Subcutaneous abdominal adipose tissue (tissue), 5 donors: ENCODE measurements at regions not wholly inside any gene's neighbourhood (a gene's known extent, or its start where the extent isn't known, plus 50 kb on each side); places are given as distances from the start of the nearest gene placed in this dataset.
"Not testable (repeated sequence)": the region's sequence is repeated elsewhere in the genome, so short reads cannot be mapped to it uniquely, and the experiment has no call there.

Experiments used
- H3K27ac ChIP-seq: one replicate; pipeline ENCODE4 v1.7.0; 2013; ENCODE audit warnings: low read depth, mild to moderate bottlenecking, inconsistent platforms, low read length, moderate library complexity
- H3K27me3 ChIP-seq, 5 donors: one replicate each; pipeline ENCODE4 v1.7.0; 2013; ENCODE audit warnings: low read length in 5 of 5, inconsistent platforms in 1 of 5; ENCODE audit not compliant: control insufficient read depth in 5 of 5, insufficient read depth in 4 of 5
- H3K36me3 ChIP-seq, 5 donors: one replicate each; pipeline ENCODE4 v1.7.0; 2013; ENCODE audit warnings: low read length in 5 of 5; ENCODE audit not compliant: control insufficient read depth in 5 of 5, insufficient read depth in 5 of 5
- H3K4me1 ChIP-seq, 5 donors: one replicate each; pipeline ENCODE4 v1.7.0; 2013; ENCODE audit warnings: low read length in 5 of 5, mild to moderate bottlenecking in 3 of 5, moderate library complexity in 1 of 5; ENCODE audit not compliant: control insufficient read depth in 5 of 5, insufficient read depth in 5 of 5
- H3K4me3 ChIP-seq, 5 donors: one replicate each; pipeline ENCODE4 v1.7.0; 2013; ENCODE audit warnings: low read length in 5 of 5, low read depth in 1 of 5
- H3K9ac ChIP-seq, 5 donors: one replicate each; pipeline ENCODE4 v1.7.0; 2013; ENCODE audit warnings: low read length in 5 of 5, mild to moderate bottlenecking in 4 of 5, moderate library complexity in 3 of 5
- H3K9me3 ChIP-seq, 5 donors: one replicate each; pipeline ENCODE4 v1.7.0; 2013; ENCODE audit warnings: low read length in 5 of 5; ENCODE audit not compliant: control insufficient read depth in 5 of 5
- donor health status: healthy.
- donor health status: healthy.
- donor health status: healthy.
- donor health status: healthy.
- donor health status: healthy.

- H3K4me1 ChIP-seq, result peaks cover 0 to 5% (median 0%) of the 10 kb centered on the region in 5 donors
- no peaks in the 10 kb centered on the region for H3K27me3 ChIP-seq
- no peaks in the 10 kb centered on the region for H3K36me3 ChIP-seq
- no peaks in the 10 kb centered on the region for H3K9me3 ChIP-seq
- no peak overlapping the region for H3K9ac ChIP-seq
- H3K4me3 ChIP-seq, result no peak overlapping the region
- H3K27ac ChIP-seq, result no peak overlapping the region
These were observed 1011.2 kb downstream of the KCNMA1 start for GRCh38 chr10:76626386-76626785.

- Histone ChIP-seq H3K9me3 (peaks cover 0 to 3% (median 0%) of the 10 kb centered on the region in 5 donors), H3K27me3 (no peaks in the 10 kb centered on the region), H3K4me3 (no peak overlapping the region), H3K36me3 (no peaks in the 10 kb centered on the region), H3K27ac (no peak overlapping the region), H3K4me1 (peaks cover 0 to under 1% (median 0%) of the 10 kb centered on the region in 5 donors), H3K9ac (no peak overlapping the region)
These were observed 1013.1 kb downstream of the KCNMA1 start for GRCh38 chr10:76624470-76624869.

- Histone ChIP-seq H3K9me3 (peaks cover 0 to 3% (median 0%) of the 10 kb centered on the region in 5 donors), H3K27me3 (no peaks in the 10 kb centered on the region), H3K36me3 (no peaks in the 10 kb centered on the region), H3K27ac (no peak overlapping the region), H3K9ac (no peak overlapping the region), H3K4me1 (no peaks in the 10 kb centered on the region), H3K4me3 (no peak overlapping the region)
These were observed 1015.6 kb downstream of the KCNMA1 start for GRCh38 chr10:76621886-76622620.

DNA sequence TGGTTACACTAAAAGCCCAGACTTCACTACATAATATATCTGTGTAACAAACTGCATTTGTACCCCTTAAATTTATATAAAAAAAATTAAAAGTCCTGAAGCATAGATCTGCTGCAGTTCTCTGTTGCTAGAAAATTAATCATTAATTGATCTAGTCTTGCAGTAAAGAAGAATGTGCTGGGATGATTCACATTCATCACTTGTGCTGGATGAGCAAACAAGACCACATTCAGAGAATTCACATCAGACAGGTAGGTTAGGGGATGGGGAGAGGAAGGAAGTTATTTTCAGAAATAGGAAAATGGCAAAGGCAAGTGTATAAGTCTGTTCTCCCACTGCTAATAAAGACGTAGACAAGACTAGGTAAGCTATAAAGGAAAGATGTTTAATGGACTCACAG is 1019.0 kb downstream of the KCNMA1 start:
- H3K36me3 ChIP-seq, result no peaks in the 10 kb centered on the region
- peaks cover 0 to 3% (median 3%) of the 10 kb centered on the region in 5 donors for H3K9me3 ChIP-seq
- no peaks in the 10 kb centered on the region for H3K4me1 ChIP-seq
- H3K27me3 ChIP-seq, result no peaks in the 10 kb centered on the region
- H3K27ac ChIP-seq, result no peak overlapping the region
- H3K9ac ChIP-seq, result no peak overlapping the region
- H3K4me3 ChIP-seq, result no peak overlapping the region

DNA sequence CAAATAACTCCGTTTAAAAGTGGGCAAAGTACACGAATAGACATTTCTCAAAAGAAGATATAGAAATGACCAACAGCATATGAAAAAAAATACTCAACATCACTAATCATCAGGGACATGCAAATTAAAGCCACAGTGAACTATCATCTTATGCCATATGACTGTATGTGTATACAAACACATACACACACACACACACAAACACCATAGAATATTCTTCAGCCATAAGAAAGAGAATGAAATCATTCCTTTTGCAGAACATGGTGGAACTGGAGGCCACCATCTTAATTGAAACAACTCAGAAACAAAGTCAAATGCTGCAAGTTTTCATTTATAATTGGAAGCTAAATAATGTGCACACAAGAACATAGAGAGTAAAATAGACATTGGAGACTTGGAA is 1019.4 kb downstream of the KCNMA1 start:
- Histone ChIP-seq H3K27ac (no peak overlapping the region), H3K9ac (no peak overlapping the region), H3K9me3 (peaks cover 0 to 3% (median 3%) of the 10 kb centered on the region in 5 donors), H3K4me3 (no peak overlapping the region), H3K36me3 (no peaks in the 10 kb centered on the region), H3K27me3 (no peaks in the 10 kb centered on the region), H3K4me1 (no peaks in the 10 kb centered on the region)

- H3K36me3 ChIP-seq, H3K4me3 ChIP-seq, H3K27ac ChIP-seq, H3K9ac ChIP-seq, H3K27me3 ChIP-seq, H3K9me3 ChIP-seq, H3K4me1 ChIP-seq: not testable (repeated sequence)
These were observed 1020.9 kb downstream of the KCNMA1 start for GRCh38 chr10:76616666-76617065.

- Histone ChIP-seq H3K27ac (no peak overlapping the region), H3K36me3 (no peaks in the 10 kb centered on the region), H3K9ac (no peak overlapping the region), H3K9me3 (peaks cover 0 to 3% (median 2%) of the 10 kb centered on the region in 5 donors), H3K4me3 (no peak overlapping the region), H3K4me1 (no peaks in the 10 kb centered on the region), H3K27me3 (no peaks in the 10 kb centered on the region)
These were observed 1022.6 kb downstream of the KCNMA1 start for GRCh38 chr10:76615049-76615448.
